ENCODE measurements at regions not wholly inside any gene's neighbourhood (a gene's known extent, or its start where the extent isn't known, plus 50 kb on each side); places are given as distances from the start of the nearest gene placed in this dataset.

GRCh38 chr3:194050782-194051320 lies 85.1 kb upstream of the HES1 start:
- no peak for TF ChIP-seq CTCF (IDR thresholded peaks at IDR 0.05; ENCODE audit: control extremely low read depth in 1 of 3, insufficient read depth in 1 of 3, low read depth in 1 of 3, low read length in 3 of 3)
- TF ChIP-seq PHF8 (conservative IDR thresholded peaks at IDR 0.05; ENCODE audit: low read depth, low read length), result no peak
- no peak for TF ChIP-seq JUND (IDR thresholded peaks at IDR 0.05; ENCODE audit: low read length)
- no peak for TF ChIP-seq BRCA1 (IDR thresholded peaks at IDR 0.05; ENCODE audit: low read depth, low read length)

Data from H1 (cell line).